GM19455 (cell line): ENCODE measurements at regions not wholly inside any gene's neighbourhood (a gene's known extent, or its start where the extent isn't known, plus 50 kb on each side); places are given as distances from the start of the nearest gene placed in this dataset.

ENCODE experiments used
- ATAC-seq: cut with Tn5 transposase; IDR thresholded peaks from one replicate; pipeline ENCODE4 v1.9.1; 2021; ENCODE audit not compliant: unreplicated experiment

DNA sequence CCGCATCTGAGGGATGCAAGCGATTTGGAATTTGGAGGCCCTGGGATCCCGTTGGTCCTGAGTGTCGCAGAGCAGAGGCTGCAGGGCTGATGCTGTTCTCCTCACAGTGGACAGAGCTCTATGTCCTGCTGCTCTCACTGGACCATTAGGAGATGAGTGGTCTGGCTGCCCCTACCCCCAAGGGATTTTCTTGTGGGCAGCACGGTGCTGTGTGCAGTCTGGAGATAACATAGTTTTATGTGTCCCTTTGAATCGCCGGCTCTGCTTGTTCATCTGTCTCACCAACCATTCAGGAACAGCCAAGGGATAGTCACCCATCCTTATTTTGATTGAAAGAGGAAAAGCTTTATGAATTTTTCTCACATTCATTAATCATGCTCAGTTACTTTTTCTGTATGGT lies 49.9 kb downstream of the CHRM3 start:
- no peak for ATAC-seq

DNA sequence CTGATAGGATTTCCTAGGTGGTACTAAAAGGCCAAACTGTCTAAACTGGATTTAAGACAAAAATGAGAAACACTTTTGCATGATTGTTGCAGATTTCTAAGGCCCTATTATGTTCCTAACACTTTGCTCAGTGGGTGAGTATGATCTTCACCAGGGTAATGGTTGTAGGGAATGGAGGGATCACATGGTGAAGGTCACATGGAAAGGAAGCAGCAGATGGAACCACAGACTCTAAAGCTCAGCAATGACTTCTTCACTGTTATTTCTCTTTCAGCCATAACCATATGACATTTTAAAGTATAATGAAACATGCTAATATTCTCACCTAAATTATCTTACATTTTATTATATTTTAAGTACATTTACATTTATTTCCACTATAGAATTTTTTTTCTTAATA lies 51.5 kb downstream of the CHRM3 start:
- no peak for ATAC-seq

DNA sequence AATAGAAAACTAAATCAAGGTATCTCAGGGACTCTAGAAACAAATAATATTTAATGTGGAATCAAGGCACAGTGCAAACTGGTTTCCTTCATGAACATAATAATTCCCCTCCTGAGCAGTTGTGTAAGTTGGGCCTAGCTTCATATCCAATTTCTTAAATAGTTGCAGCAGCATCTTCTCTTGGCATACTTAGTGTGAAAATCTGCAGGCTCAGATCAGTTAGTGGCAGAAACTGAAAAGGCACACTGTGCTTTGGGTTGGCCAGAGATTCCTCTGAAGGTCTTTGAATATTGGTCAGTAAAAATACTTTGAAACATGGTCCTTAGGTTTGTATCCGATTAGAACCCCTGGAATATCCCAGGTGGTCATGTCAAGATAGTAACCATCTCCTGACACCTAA lies 52.5 kb downstream of the CHRM3 start:
- no peak for ATAC-seq

DNA sequence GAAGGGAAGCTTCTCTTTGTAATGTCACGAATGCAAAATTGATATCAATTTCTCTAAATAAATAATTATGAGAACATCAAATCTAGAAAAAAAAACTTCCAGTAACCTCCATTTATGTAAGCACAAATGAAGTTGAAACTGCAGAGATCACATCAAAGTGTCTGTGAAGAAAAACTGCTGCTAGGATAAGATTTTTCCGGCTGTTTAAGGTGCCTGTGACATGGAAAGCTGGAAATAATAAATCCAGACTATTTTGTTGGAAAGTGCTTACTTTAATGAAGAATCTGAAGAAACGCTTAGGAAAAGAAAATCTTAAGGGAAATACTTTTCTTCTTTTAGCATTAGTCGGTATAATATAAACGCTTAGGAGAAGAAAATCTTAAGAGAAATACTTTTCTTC lies 57.0 kb downstream of the CHRM3 start:
- no peak for ATAC-seq

DNA sequence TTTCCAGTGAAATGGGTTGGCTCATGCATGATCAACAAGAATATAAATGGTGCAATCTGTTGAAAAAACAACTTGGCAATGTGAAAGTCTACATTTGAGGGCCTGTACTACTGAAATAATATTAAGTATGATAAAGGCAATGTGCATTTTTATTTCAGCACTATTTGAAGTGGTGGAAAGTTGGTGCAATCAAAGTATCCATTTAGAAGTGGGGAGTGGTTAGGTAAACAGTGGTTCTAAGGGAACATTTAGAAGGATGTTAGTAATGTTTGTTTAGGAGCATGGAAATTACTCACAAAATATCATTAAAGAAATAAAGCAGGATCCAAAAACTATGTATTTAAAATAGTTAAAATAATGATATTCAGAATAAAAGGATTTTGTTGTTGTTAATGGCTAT lies 60.2 kb downstream of the CHRM3 start:
- ATAC-seq = no peak

DNA sequence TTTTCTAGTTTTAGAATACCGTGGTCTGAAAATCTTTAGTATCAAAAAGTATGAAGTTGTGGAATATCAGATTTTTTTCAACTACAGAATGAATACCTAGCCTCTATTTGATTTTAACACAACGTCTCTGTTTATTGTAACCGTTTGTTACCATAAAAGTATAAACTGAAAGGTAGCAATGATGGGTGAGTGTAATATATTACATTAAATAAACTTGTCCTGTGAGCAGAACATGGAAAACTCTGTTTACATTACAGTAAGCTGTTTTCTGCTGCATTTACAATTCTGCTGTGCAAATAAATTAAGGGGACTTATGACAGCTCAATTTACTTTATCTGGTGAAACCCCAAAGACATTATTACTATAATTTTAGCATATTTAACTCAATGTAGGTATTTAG lies 62.5 kb downstream of the CHRM3 start:
- ATAC-seq = no peak

DNA sequence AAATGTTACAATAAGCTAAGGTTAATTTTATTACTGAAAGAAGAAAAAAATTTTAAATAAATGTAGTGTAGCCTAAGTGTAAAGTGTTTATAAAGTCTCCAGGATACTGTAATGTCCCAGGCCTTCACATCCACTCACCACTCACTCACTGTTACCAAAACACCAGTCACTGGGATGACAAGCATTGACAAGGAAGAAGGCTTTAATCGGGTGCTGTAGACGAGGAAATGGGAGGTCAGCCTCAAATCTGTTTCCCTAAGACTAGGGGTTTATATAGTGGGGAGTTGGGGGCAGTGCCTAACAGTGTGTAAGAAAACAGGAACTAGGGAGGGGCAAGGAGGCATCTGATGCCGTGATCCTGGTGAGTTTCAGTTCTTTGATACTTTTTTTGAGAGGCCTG lies 69.4 kb downstream of the CHRM3 start:
- ATAC-seq = no peak

DNA sequence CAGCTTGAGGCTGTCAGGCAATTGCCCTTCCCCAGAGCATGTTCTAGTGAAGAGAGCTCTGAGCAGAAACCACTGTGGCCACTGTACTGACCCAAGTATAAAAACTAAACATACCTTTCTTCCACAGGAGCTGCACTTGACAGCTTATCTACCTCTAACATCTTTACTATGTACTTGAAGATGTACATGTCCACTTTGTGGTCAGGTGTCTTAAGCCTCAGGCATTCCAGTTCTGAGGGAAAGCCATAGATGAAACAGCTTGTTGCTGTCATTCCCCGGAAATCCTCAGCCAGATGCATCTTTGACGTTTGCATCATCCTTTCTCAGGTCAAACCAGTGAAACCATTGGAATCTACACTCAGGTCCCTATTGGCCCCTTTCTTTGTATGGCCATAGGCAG lies 70.4 kb downstream of the CHRM3 start:
- ATAC-seq = no peak

DNA sequence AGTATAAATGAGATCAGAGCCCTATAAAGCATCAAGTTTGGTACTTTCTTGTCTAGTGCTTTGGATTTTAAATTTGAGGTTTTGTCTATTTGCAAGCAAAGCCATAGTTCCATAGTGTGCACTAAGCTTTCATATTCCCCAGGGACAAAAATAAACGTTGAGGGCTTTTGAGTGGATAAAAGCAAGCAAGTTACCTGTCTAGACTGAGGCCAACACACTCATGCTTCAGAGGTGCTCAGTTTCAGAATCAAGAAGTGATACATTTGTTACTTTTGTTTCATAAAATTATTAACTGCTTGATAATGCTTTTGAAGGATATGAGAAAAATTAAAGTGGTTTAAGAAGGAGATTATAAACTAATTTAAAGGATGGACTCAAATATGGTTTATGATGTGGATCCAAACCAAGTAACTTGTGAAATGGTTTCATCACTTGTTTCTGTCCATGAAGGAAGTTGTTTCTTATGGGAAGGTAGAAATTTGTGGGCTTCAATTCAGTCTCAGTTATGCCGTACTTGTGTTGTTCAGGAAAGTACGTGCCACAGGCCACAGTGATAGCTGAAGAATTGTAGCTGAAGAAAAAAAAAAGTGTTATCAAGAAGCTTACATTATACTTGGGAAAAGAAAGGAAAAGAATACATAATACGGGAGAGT lies 71.2 kb downstream of the CHRM3 start:
- no peak for ATAC-seq

DNA sequence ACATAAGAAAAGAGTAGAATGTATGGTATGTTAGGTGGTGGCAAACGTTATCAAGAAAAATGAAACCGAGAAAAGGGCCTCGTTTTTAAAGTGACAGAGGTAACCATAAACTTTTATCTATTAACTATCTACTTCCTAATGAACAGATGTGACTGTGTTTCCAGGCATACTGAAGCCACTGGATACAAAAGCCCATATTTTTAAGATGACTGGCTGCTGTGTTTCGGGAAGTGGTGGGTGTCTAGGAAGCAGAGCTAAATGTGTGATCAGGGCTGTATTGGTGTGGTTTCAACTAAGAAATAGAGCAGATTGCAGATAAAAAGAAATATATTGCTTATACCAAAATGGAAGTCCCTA lies 71.8 kb downstream of the CHRM3 start:
- ATAC-seq = no peak

DNA sequence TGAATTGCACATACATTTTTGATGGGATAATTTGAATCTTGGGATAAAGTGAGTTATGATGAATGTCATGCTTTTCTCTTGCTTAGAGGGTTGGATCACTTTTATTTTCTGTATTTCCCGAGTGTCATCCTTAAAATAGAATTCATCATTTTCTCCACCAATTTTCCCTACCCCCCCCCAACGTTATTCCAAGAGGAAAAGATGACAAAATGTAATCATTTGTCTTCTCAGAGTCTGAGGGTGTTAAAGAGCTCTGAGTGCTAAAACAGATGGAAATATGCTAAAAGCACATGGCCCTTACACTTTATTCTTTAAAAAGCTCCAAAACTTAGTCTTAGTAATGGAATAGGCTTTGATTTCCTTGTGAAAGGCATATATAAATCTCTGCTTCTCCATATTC lies 81.4 kb downstream of the CHRM3 start:
- ATAC-seq = no peak

DNA sequence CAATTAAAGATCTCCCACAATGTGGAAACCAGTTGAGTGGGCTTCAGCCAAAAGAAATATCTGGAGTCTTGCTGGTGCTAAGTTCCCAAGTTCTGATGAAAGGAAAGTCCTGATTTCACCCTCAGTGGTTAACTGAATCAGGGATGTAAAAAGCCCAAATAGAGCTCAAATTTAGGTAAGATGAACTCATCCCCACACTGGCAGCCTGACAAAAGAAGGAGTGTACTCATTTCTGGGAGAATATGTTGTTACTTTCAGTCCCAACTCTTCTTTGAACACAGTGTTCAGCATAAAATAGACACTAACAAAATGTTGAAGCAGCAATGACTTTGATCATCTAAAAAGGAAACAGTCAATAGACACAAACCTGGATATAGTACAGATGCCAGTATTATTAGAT lies 91.7 kb downstream of the CHRM3 start:
- no peak for ATAC-seq

DNA sequence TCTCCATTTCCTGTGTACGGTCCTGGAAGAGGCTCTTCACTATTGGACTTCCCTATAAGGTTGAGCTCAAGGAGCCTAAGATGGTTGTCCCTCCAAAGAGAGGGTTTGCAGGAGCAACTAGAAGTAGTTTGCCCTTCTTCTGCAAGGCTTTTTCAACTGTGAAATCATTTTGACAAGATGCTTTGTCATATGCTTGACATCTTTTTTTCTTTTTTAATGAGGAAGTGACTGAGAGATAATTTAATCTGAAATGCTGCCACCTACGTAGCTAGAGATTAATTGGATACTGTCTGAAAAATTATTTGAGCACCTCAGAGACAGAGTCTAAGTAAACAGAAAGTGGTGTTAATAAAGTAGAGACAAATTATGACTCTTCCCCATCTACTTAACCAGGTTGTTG lies 97.0 kb downstream of the CHRM3 start:
- no peak for ATAC-seq

DNA sequence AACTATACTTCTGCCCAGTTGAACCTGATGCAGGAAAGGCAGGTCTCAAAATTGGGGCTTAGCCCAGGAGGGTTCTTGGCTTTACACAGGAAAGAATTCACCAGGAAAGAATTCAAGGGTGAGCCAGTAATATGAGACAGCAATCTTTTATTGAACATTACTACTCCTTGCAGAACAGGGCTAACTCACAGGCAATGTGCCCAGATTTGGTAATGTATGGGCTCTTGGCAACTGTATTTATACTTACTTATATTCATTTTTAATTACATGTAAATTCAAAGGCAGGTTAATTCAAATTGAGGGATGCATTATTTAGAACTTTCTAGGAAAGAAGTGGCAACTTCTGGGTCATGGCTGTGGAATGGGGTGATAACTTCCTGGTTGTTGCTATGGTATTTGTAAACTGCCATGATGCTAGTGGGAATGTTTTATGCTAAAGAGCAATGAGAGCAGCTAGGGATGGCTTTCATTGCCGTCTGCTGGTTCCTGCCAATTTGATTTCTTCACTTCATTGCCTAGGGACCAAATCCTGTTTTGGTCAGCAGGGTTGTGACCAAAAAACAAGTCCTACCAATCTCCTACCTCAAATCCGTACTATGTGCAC lies 107.5 kb downstream of the CHRM3 start:
- no peak for ATAC-seq

DNA sequence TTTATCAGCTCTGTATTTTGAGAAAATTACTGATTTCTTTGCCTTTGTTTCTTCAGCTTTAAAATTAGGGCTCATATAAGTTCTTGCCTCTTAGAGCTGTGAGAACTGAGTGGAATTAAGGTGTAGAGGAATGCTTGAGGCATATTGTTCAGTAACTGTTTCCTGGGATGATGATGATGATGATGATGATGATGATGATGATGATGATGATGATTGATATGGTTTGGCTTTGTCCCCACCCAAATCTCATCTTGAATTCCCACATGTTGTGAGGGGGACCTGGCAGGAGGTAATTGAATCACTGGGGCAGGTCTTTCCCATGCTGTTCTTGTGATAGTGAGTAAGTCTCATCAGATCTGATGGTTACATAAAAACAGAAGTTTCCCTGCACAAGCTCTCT lies 118.7 kb downstream of the CHRM3 start:
- no peak for ATAC-seq

DNA sequence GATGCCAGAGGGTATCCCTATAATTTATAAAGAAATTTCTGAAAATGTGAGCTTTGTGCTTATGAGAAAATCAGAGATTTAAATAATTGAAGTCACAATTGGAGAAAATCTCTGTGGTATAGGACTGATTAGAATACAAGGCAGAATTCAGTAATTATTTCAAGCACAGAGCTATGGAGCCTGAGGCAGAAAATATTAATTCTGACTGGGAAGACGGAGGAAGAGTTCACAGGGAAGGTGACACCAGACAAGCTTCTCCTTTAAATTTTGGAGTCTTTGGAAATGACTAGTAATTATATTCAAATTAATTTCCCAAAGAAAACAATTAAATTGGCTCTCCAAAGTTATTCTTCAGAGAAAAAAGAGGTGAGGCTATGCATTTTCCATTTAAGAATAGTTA lies 121.5 kb downstream of the CHRM3 start:
- no peak for ATAC-seq

DNA sequence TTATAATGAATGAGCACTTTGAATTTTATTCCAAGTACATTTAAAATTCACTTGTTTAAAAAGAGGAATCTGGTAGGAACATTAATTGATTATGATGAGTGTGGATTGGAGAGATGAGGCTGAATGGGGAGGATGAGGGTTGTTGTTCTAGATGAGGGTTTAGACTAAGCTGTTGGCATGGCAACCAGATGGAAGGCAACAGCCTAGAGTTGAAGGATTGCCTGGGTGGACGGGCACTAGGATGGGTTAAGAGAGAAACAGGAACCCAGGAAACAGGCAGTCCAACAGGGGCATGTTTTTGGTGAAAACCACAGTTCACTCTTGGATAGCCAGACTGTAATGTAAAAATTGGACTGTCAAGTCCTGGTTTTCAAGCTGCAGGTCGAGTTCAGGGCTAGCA lies 125.5 kb downstream of the CHRM3 start:
- no peak for ATAC-seq

DNA sequence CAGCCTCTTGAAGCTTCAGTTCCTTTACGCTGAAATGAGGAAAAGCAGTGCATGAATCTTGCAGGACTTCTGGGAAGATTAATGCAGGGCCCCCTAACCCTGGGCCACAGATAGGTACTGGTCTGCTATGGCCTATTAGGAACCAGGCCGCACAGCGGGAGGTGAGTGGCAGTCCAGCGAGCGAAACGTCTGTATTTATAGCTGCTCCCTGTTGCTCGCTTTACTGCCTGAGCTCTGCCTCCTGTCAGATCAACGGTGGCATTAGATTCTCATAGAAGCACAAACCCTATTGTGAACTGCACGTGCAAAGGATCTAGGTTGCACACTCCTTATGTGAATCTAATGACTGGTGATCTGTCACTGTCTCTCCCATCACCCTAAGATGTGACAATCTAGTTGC lies 130.2 kb downstream of the CHRM3 start:
- ATAC-seq = no peak

DNA sequence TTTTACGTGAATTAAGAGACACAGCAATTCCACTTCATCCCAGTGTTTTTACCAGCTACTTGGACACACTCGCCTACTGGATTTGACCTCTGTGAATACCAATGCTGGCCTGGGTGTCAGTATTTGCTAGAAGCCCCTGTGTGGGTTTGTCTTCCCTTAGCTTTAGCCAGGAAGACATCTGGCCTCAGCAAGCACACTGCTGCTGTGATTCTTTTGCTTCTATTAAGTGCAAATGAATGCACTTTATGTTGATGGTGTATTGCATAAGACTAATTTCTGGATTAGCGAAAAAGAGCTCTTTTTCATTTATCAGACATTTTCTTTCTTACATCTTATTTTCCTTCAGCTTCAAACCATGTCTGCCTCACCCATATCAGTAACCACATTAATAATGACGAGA lies 140.0 kb downstream of the CHRM3 start:
- ATAC-seq = no peak

DNA sequence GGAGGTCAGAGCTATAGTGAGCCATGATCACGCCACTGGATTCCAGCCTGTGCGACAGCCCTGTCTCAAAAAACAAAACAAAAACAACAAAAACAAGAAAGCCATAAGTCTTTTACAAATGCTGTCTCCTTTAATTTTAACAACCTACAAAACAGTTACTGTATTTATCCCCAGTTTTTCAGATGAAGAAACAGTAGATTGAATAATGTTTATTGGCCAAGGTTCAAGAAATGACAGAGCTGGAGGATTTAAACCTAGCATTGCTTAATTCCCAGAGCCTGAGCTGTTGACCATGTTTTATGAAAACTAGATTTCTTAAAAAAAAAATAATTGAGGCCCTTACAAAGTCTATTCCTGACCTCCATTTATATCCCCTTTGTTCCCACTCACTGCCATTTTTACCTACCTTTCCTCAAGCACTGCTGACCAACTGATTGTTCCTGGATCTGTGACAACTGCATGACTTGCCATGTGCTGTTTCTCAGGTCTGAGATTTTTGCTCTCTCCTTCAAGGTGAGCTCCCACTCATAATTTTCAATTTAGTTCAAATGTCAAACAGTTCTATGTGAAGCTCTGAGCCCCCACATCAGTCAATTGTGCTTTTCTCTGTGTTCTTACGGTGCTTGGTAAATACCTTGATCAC lies 140.8 kb downstream of the CHRM3 start:
- no peak for ATAC-seq

DNA sequence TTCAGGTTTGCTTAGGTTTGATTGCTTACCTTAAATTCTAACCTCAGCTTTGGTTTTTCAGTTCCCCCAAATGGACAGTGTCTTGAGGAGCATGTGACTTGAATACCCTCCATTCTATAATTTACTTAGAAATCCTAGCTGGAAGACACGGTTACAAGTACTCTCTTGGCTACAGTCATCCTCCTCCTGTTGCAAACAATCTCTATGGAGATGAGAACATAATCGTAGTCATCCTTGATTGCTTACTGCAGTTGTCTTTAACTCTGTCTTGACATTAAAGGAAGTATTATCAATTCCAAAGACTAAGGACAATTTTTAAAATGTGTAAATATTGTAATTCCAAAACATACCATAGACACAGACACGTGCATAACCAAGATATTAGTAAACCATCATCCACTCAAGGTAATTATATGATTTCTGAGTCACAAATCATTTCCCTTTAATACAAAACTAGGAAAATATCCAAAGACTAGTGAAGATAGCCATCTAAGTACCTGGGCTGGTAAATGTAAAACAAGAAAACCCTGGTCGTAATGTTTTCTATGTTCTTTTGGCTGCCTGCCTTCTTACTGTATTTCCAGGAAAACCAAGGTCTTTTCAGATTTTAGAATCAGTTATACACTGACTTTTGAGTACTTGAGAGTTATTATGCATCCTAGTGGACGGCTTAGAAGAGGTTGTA lies 149.9 kb downstream of the CHRM3 start:
- ATAC-seq = no peak

DNA sequence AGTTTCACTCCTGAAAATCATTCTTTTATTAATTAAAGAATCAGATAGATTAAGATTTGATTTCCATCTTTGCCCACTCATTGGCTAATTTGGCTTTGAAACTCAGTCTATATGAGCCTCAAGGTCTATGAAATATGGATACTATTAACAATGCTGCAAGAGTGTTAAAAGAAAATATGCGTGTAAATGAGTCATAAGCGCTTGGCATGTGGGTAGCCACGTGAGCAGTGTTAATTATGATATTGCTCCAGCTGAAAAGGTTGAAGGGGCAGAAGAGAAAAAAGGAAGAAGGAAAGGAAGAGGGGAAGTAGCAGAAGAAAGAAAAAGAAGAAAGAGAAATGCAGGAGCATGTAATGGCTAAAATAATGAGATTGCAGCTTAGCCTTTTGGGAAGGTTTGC lies 151.4 kb downstream of the CHRM3 start:
- no peak for ATAC-seq
